ENCODE measurements at regions not wholly inside any gene's neighbourhood (a gene's known extent, or its start where the extent isn't known, plus 50 kb on each side); places are given as distances from the start of the nearest gene placed in this dataset.

DNA sequence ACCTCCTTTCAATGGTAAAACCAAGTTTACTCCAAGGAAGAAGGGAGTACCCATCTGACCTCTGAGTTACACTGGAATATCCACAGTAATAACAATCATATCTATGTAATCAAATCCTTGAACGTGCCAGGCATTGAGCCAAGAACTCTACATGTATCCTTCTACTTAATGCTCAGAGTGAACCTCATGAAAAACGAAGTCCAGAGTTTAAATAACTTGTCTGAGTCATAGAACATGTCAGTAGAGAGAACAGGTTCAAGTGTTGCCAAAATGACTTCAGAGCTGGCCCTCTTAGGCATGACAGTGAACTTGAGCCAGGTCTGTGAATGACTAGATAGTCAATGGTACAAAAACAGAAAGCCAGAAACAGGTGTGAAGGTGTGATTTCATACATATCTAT is 164.1 kb upstream of the ZNF618 start:
- no peak overlapping the region for H3K4me3 ChIP-seq
- no peaks in the 10 kb centered on the region for H3K4me1 ChIP-seq
- no peaks in the 10 kb centered on the region for H3K27me3 ChIP-seq
- H3K36me3 ChIP-seq = no peaks in the 10 kb centered on the region
- 3 to 13% methylated on average over 2 of the region's 2 CpGs for WGBS, 2 donors (ENCODE audit: low coverage in 1 of 2)
- ATAC-seq = no peak
- TF ChIP-seq EP300 (IDR thresholded peaks at IDR 0.05) = no peak
- TF ChIP-seq, protein P1, sequence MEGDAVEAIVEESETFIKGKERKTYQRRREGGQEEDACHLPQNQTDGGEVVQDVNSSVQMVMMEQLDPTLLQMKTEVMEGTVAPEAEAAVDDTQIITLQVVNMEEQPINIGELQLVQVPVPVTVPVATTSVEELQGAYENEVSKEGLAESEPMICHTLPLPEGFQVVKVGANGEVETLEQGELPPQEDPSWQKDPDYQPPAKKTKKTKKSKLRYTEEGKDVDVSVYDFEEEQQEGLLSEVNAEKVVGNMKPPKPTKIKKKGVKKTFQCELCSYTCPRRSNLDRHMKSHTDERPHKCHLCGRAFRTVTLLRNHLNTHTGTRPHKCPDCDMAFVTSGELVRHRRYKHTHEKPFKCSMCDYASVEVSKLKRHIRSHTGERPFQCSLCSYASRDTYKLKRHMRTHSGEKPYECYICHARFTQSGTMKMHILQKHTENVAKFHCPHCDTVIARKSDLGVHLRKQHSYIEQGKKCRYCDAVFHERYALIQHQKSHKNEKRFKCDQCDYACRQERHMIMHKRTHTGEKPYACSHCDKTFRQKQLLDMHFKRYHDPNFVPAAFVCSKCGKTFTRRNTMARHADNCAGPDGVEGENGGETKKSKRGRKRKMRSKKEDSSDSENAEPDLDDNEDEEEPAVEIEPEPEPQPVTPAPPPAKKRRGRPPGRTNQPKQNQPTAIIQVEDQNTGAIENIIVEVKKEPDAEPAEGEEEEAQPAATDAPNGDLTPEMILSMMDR (IDR thresholded peaks at IDR 0.05) = no peak
- TF ChIP-seq POLR2AphosphoS5 (IDR thresholded peaks at IDR 0.05) = no peak
- no peak for TF ChIP-seq POLR2A (IDR thresholded peaks at IDR 0.05)
- H3K27ac ChIP-seq = no peak overlapping the region
- peaks cover 0 to 31% (median 0%) of the 10 kb centered on the region in 3 donors for H3K9me3 ChIP-seq

DNA sequence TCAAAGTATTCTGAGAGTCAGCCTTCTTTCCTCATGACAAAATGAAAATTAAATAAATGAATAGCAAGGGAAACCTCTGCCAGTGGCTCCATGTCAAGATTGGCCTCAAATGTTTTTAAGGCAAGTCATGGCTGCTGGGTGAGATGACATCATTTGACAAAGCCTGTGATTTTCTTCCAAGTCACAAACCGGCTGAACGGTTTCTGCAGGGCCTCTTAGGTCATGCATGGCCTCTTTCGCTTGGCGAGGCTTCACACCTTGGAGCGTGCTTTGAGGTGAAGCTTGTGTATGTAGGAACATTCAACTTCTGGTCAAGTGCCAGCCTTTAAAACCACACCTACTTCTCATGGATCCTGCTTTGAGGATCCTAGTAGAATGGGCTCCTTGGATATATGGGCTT is 161.0 kb upstream of the ZNF618 start:
- no peak for TF ChIP-seq POLR2A (IDR thresholded peaks at IDR 0.05)
- TF ChIP-seq POLR2AphosphoS5 (IDR thresholded peaks at IDR 0.05) = no peak
- TF ChIP-seq, protein P1 (IDR thresholded peaks at IDR 0.05) = no peak
- TF ChIP-seq EP300 (IDR thresholded peaks at IDR 0.05) = no peak
- Histone ChIP-seq H3K36me3 (no peaks in the 10 kb centered on the region), H3K27me3 (no peaks in the 10 kb centered on the region), H3K9me3 (peaks cover 0 to 22% (median 0%) of the 10 kb centered on the region in 3 donors), H3K27ac (no peak overlapping the region), H3K4me3 (no peak overlapping the region), H3K4me1 (no peaks in the 10 kb centered on the region)
- no peak for ATAC-seq
- WGBS, 2 donors (ENCODE audit: low coverage in 1 of 2) = 67 to 89% methylated on average over 4 to 5 of the region's 5 CpGs

DNA sequence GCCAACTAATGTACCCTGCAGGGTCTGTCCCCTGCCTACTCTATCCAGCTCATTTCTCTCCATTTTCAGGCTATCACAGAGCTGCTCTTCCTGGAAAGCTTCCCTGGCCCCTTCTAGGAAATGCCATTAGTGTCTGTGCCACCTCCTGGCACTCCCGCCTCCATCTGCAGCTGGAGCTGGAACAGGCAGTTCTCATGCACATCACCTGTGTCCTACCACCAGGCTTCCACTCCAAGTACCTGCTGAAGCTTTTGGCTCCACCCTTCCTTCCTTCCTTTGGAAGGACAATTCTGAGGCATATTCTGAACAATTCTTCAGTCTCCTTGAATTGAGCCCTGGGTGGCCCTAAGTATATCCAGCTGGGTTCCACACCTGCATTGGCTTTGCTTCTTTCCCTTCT is 156.2 kb upstream of the ZNF618 start:
- 60% methylated on average over 1 of the region's 1 CpG; no CpG with 5 or more reads in 1 of the 2 donors for WGBS, 2 donors (ENCODE audit: low coverage in 1 of 2)
- Histone ChIP-seq H3K9me3 (peaks cover 0 to 38% (median 0%) of the 10 kb centered on the region in 3 donors), H3K4me3 (no peak overlapping the region), H3K27ac (no peak overlapping the region), H3K36me3 (no peaks in the 10 kb centered on the region), H3K4me1 (no peaks in the 10 kb centered on the region), H3K27me3 (no peaks in the 10 kb centered on the region)
- TF ChIP-seq EP300 (IDR thresholded peaks at IDR 0.05) (no peak), POLR2A (IDR thresholded peaks at IDR 0.05) (no peak), POLR2AphosphoS5 (IDR thresholded peaks at IDR 0.05) (no peak)
- TF ChIP-seq, protein P1 (IDR thresholded peaks at IDR 0.05) = no peak
- ATAC-seq = no peak

DNA sequence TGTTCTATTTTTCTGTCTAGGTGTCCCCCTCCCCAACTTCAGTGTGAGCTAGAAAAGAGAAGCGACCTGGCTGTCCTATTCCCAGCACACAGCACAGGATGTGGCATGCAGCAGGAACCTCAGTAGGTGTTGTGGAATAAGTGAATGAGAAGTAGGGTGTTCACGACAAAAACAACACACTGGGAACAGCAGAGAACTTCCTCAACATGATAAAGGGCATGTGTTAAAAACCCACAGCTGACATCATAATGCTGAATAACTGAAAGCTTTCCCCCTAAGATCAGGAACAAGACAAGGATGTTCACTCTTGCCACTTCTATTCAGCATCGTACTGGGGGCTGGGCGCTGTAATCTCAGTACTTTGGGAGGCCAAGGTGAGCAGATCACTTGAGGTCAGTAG is 155.6 kb upstream of the ZNF618 start:
- H3K4me3 ChIP-seq = no peak overlapping the region
- no peaks in the 10 kb centered on the region for H3K27me3 ChIP-seq
- no peak overlapping the region for H3K27ac ChIP-seq
- H3K36me3 ChIP-seq = no peaks in the 10 kb centered on the region
- WGBS, 2 donors (ENCODE audit: low coverage in 1 of 2) = 35 to 100% methylated on average over 2 to 3 of the region's 4 CpGs
- H3K4me1 ChIP-seq = no peaks in the 10 kb centered on the region
- no peak for TF ChIP-seq EP300 (IDR thresholded peaks at IDR 0.05)
- no peak for TF ChIP-seq POLR2AphosphoS5 (IDR thresholded peaks at IDR 0.05)
- TF ChIP-seq, protein P1 (IDR thresholded peaks at IDR 0.05) = no peak
- no peak for TF ChIP-seq POLR2A (IDR thresholded peaks at IDR 0.05)
- no peak for ATAC-seq
- H3K9me3 ChIP-seq = peaks cover 0 to 32% (median 0%) of the 10 kb centered on the region in 3 donors

DNA sequence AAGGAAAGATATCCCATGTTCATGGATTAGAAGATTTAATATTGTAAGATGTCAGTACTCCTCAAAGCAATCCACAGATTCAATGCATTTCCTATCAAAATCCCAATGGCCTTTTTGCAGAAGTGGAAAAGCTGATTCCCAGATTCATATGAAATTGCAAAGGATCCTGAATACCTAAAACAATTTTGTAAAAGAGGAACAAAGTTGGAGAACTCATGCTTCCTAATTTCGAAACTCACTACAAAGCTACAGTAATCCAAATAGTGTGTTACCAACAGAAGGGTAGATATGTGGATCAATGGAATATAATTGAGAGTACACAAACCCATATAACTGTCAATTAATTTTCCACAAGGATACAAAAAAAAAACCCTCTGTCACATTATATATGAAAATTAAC is 154.3 kb upstream of the ZNF618 start:
- no peak for ATAC-seq
- no peaks in the 10 kb centered on the region for H3K4me1 ChIP-seq
- H3K27me3 ChIP-seq = no peaks in the 10 kb centered on the region
- no peak overlapping the region for H3K27ac ChIP-seq
- peaks cover 0 to 19% (median 0%) of the 10 kb centered on the region in 3 donors for H3K9me3 ChIP-seq
- no peaks in the 10 kb centered on the region for H3K36me3 ChIP-seq
- TF ChIP-seq POLR2A (IDR thresholded peaks at IDR 0.05) (no peak), EP300 (IDR thresholded peaks at IDR 0.05) (no peak), POLR2AphosphoS5 (IDR thresholded peaks at IDR 0.05) (no peak)
- TF ChIP-seq, protein P1 (IDR thresholded peaks at IDR 0.05) = no peak
- no peak overlapping the region for H3K4me3 ChIP-seq
- WGBS, 2 donors (ENCODE audit: low coverage in 1 of 2) = 90 to 100% methylated on average over 1 of the region's 1 CpG
